Inferior parietal cortex (tissue), 1 donor: ENCODE measurements at regions not wholly inside any gene's neighbourhood (a gene's known extent, or its start where the extent isn't known, plus 50 kb on each side); places are given as distances from the start of the nearest gene placed in this dataset.

Experiments
- DNase-seq: peaks from one replicate; pipeline ENCODE4 v3.0.0-alpha.2; 2016; ENCODE audit errors: extremely low spot score

DNA sequence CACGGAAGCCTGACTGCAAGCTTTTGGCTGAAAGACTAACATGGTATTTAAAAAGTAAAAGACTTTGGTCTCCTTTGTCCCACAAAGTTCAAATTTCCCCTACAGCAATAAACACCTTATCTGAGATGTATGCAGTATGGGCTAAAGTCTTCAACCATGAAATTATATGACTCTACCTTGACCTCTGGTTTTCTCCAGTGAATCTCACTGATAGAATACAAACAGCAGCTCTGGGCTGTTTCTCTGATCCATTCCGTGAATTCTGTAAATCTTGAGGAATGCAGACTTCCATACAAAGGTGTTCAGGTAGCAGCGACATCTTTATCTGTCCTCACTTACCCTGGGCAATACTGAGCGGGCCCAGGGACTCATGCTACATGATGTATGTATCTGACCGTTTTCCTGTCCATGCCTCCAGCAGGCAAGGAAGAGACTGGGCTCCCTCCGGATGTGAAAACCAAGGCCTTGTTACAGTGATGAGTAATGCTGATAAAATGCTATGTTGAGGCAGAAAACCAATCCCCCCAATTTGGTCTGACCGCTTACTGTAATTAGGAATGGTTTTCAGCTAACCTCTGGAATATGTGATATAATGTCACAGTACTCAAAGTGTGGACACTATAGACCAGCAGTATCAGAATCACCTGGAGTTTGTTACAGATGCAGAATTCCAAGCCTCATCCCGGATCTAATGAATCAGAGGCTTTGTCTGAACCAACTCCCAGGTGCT, 589.8 kb downstream of the HS3ST4 start:
- DNase-seq: no peak

DNA sequence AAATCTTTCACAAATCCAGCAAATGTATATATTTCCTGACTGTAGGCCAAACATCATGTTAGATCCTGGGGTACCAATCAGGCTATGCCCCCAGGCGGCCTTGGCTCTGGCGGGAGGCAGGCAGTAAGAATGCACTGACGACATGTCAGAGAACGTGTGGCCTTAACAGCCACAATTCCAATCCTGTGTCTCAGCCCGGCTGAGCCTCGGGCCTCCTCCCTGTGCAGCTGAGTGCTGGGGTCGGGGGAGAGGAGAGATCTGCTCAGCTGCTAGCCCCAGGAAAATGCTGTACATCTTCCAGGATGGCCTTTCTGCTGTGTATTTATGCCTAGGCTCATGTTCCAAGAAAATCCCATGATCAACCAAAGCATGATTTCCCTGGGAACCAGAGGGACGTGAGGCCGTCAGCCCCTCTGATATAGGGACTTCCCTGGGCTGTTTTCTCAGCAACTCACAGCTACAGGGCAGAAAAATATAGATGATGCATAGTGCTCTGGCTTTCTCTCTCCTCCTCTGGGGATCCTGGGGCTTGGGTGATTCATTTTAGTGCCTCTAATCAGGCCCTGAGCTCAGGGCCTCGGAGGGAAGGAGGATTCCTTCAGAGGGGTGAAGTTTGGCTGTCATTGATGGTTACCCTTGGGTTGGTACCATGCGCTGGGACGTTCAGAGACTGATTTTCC, 604.0 kb downstream of the HS3ST4 start:
- no peak for DNase-seq

DNA sequence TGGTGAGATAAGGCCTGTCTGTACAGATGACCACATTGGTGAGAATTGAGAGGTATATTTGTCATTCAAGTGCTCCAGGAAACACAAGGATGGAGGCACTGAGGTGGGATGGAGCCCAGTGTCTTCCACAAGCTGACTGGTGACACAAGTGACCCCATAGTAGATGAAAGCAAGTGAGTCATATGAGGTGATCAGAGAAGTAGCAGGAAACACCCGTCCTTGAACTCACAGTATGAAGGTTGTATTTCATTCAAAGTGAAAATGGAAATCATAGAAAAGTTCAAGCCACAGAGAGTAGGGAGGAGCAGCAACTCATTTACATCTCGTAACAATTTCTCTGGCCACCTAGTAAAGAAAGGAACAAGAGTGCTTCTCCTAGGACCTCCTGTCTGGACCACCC, 609.8 kb downstream of the HS3ST4 start:
- DNase-seq: no peak

DNA sequence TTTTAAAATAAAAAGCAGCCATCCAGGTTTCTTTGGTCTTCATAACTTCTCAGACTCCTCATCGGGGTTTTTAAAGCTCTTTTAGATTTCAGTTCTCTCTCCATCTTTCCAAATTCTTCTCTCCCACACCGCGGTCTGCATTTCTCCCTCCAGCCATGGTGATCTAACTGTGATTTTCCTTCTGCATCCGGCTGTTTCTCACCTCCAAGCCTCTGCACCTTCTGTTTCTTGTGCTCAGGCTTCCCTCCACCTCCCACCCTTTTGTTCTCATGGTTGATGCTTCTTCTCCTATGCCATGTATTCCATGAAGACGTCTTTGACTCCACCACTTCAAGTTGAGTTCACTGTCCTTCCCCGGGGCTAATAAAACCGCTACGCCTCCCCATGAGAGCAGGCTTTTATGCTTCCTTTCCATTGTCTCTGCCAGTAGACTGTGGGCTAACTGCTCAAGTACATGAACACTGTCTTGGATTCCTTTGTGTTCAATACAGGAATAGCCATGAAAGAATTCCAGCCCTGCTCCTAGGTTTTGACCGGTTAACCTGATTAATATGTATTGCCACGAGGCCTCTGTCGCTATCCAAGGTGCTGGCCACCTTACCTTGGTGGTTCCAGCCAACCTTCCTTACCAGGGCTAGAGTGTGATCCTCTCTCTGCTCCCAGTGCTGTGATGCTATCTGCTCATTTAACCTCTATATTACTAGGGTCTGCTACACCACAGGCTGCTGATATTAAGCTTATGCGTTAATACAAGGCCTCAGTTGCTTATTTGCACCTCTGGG, 625.1 kb downstream of the HS3ST4 start:
- peak; percentile 24 for DNase-seq

DNA sequence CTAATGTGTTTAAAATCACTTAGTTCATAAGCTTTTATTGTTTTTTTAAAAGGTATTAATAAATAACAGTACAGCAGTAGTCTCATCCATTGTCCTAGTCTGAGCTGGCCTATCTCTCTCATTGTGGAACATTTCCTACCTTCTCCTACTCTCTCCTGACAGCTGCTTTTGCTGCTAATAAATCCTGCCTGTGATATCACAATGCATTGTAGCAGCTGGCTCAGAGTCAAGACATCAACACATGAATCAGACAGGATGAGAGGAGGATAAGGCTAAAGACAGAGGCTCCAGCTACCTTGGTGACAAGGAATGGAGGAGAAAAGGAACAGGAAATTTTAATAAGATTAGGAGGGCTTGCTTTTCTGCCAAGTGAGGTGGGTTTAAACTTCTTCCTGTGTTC, 626.1 kb downstream of the HS3ST4 start:
- DNase-seq: peak; percentile 25

DNA sequence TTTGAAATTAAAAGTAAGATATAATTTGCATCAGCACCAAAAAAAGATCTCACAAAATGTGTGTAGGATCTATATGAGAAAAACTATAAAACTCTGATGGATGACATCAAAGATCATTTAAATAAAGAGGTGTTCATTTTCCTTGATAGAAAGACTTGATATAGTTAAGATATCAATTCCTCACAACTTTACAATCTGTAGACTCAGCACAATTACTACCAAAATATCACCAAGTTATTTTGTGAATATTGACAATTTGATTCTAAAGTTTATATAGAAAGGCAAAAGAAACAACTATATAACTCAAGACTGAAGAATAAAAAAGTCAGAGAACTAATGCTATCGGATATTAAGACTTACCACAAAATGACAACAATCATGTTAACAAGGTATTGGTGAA, 638.9 kb downstream of the HS3ST4 start:
- no peak for DNase-seq

DNA sequence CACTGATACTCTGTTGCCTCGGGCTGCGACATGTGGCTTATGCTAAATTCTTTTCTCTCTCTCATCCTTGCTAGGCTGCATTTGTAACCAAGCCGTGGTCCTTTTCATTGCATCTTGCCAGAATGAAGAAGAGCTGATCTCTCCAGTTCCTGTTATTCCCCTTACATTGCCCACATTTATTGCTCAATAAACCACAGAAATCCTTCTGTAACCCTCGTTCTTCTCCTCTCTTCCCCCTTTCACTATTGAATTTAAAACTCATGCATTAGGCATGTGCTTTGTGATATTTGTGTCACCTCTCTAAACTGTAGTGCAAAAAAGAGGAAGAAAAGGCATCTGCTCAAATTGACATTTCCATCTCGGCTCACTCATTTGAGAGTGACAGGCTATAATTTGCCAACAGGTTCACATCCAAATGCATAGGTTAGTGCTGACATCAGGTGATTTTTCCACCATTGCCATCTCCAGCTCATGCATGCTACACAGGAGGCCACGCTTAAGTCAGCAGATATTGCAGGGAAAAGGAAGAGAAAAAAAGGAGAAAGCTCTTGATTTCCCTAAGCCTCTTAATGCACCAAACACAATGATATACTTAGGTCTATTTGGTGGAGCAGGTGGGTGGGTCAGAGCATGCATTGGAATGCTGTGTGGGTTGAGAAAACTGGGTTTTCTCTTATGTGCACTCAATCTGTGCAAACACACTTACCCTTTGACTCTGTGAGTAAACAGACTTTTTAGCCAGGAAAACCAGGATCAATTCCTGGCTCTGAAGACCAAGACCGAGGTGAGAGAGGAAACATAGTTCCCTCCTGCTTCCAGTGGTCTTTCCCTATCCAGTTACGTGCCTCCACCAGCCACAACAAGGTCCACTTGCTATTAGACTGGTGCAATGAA, 642.7 kb downstream of the HS3ST4 start:
- peak; percentile 23 for DNase-seq

DNA sequence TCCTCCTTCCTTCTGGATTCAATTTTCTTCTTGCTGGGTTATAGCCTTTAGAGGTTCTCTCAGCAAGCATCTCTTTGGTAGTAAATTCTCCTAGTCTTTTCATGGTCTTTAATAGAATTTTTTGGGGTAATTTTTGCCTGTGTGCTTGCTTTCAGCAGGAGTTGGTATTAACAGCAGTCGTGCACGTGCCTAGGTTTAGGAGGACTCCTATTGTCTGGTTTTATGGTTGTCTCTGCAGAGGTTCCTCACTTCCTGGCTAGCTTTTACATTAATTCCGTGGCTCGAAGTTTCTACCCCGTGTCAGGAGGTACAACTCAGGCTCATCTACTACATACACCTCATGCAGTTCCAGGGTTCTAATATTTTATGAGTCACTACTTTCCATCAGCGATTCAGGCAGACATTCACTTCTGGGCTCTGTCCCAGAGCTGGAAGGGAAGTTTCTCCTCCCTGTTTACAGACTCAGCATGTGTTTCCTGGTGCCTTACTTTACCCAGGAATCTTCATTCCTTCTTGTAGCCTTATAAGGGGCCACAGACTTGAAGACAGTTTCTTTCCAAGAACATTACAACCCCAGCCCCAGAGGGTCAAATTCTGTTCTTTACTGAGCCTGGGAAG, 643.6 kb downstream of the HS3ST4 start:
- DNase-seq: no peak

DNA sequence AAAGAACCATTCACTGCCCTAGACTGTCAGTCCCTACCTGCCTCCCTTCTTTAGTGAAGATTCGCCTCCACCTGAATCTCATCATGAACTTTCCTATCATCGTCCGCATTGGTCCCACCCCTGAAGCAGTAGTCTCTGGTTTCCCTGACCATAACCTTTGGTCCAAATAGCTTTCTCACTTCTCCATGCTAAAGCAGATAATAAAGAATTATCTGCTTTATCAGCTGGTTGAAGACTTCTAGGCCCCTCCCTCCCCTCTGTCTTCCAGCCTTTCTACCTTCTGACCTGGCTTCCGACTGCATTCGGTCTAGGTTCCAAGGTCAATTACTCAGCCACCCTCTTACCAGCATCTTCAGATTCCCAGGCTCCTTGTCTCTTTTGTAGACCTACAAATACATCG, 650.9 kb downstream of the HS3ST4 start:
- DNase-seq: no peak

DNA sequence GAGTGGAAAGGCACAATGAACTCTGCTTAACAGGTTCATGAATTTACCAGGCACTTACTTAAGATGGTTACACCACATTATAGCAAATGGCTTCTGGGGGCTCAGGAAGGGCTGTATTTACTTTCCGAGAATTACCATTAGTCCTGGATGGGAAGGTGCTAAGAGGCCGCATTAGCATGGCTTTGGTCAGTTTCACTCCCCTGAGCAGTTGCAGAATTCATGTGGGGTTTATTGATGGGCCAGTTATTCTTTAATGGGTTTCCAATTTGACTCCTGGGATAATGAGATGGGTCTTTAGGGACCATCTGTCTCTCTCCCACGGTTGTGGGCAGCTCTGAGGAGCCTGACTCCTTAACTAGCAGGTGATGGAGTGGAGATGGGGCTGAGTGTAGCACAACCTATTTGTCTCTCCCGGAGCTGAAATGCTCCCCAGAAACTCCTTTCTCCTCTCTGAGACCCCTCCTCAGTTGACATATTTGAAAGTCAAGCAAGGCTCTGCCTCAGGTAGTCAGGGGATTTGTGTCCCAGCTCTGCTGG, 652.5 kb downstream of the HS3ST4 start:
- DNase-seq: no peak

DNA sequence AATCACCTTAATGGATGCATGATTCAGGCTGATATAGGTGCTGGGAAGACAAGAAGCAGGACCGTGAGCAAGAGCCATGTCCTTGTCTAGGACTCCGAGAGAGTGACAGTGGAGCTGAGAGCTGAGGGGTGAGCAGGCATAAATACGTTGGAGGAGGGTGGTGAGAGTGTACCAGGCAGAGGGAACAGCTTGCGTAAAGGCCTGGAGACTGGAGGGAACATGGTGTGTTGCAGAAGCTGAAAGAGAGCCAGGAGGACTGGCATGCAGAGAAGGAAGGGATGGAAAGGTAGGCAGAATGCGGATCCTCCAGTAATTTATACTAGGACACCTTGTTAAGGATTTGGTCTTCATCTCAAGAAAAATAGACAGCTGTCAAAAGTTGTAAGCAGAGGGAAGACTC, 653.2 kb downstream of the HS3ST4 start:
- no peak for DNase-seq

DNA sequence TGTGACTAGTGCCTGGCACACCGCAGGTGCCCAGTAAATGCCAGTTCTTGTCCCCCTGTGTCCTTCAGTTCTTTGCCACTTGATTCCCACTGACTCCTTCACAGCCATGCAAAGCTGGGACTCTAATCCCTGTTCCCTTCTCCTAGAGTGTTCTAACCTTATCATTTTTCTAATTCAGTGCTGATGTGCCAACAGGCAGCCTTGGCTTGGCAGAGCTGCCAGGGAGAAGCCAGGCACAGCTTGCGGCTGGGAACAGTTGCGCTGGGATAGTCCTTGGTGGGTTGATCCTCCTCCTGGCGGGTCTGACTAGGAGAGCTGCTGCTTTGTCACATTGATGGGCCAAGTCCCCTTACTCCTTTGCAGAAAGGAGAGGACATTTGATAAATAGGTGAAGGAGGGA, 654.2 kb downstream of the HS3ST4 start:
- no peak for DNase-seq

DNA sequence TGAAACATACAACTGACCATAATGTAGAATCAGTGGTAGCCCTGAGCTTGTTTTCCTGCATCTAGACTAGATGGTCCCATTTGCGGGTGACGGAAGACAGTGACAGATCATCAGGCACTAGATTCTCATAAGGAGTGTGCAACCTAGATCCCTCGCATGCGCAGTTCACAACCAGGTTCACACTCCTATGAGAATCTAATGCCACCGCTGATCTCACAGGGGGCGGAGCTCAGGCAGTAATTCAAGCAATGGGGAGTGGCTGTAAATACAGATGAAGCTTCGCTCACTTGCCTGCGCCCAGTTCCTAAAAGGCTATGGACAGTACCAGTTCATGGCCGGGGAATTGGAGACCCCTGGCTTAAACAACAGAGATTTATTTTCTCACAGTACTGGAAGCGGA, 656.3 kb downstream of the HS3ST4 start:
- no peak for DNase-seq

DNA sequence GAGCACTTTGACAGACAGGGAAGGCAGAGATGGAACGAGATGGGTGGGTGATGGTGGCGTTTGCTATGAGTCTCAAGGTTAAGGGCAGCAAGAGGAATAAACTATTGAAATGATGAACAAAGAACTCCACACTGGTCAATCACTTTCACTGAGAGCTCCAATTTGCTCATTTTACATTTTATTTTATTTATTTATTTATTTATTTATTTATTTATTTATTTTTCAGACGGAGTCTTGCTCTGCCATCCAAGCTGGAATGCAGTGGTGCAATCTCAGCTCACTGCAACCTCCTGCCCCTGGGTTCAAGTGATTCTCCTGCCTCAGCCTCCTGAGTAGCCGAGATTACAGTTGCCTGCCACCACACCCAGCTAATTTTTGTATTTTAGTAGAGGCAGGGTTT, 669.1 kb downstream of the HS3ST4 start:
- no peak for DNase-seq

DNA sequence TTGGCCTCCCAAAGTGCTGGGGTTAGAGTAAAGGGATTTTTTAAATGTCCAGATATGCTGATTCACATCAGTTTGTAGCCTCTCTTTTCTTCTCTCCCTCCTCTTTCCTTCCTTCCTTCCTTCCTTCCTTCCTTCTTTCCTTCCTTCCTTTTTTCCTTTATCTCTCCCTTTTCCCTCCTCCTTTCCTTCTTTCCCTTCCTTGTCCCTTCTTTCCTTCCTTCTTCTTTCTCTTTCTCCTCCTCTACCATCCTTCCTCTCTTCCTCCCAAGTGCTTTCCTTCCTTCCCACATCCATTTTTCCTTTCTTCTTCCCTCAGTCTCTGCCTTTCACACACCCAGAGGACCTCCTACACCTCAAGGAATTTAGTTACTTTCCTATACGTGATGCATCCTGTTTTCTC, 671.8 kb downstream of the HS3ST4 start:
- no peak for DNase-seq

DNA sequence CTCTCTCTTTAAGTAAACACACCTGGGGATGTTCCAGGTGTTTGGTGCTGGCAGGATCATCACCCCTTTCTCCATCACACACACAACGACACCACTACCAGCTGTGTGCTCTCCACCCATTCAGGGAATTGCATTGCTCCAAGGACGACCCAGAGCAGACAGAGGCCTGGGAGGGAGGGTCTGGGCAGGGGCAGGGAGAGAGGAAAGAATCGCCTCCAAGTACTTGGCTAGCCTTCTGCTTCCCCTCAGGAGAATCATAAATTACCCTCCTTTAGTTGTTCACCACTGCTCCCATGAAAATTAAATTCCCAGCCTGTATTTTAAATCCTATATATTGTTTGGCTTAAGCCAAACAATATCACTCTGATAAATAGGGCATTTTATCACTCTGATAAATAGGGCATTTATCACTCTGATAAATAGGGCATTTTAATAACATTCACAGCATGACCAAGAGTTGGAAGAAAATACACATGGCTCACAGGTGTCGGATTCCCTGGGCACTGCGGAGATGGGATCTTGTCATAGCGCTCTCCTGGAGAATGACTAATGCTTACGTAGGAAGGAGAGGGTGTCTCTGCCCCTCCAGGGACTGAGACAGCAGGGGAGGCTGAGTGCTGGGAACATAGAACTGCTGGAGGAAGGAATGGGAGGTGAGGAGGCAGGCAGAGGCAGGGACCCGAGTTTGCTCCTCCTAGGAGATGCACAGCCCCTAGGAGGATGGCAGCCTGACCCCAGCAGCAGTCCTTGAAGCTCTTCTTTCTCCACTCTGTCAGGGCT, 673.6 kb downstream of the HS3ST4 start:
- DNase-seq: no peak

DNA sequence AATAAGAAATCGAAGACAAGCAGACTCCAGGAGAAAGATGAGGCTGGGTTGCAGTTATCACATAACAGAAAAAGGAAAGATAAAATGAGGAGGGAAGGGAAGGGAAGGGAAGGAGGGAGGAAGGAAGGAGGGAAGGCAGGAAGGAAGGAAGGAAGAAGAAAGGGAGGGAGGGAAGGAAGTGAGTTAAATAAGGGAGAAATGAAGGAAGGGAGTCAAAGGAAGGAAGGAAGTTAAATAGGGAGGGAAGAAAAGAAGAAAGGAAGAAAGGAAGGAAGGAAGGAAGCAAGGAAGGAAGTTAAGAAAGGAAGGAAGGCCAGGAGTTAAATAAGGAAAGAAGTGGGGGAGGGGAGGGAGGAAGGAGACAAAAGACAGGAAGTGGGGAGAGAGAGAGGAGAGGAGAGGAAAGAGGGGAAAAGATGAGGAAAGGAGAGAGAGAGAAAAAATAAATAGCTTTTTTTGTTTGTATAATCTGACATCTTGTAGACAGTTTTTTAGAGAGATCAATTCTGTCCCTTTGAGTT, 679.6 kb downstream of the HS3ST4 start:
- no peak for DNase-seq

DNA sequence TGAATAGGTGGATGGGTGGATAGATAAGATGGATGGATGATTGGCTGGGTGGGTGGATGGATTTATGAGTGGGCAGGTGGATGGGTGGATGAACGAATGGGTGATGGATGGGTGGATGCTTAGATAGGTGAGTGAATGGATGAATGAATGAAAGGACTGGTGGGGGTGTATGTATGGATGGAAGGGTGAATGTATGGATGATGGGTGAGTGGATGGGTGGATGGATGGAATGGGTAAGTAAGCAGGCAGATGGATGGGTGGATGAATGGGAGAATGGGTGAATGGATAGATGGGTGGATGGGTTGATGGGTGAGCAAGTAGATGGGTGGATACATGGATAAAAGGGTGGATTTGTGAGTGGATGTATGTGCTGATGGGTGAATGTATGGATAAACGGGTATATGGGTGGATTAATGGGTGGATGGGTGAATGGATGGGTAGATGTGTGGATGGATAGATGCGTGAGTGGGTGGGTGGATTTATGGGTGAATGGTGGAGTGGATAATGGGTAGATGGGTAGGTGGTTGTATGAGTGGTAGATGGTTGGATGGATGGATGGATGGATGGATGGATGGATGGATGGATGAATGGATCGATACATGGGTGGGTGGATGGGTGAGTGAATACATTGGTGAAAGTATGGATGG, 682.6 kb downstream of the HS3ST4 start:
- no peak for DNase-seq

DNA sequence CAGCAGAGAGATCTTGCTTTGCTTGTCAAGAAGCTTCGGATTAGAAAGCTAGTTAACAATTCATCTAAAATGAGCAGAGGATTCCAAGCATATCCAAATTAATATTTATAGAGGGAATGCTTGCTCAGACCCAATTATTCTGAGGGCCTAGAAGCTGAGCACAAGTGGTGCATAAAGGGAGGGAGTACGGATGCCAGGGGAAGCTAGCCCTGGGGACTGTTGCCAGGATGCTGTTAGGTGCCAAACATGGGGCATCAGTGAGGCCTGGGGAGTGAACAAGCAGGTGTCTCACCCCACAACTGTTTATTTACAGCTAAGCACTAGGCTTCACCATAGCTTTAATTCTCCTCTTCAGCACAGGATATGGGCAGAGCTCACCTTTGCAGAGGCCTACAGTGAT, 684.1 kb upstream of the C16orf82 start:
- no peak for DNase-seq

DNA sequence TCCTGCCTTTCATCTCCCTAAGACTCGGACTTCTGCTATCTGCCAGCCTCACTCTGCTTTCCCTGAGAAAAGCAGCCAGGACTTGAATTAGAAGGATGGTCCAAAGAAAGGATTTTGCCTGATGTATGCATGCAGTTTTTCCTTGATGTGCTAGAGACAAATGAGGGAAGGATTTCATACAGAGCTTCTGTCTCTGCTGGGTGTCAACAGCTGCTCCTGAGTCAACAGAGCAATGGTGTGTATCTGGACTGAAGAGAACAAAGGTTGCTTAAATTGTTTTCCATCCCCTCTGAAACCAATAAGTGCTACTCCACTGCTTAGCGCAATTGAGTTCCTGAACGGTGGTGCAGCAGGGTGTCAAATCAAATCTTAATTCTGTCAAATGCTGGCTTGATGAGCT, 680.6 kb upstream of the C16orf82 start:
- no peak for DNase-seq
